ENCODE measurements at regions not wholly inside any gene's neighbourhood (a gene's known extent, or its start where the extent isn't known, plus 50 kb on each side); places are given as distances from the start of the nearest gene placed in this dataset.
A peak's percentile ranks its signal among the peaks of the same experiment; 100 is the strongest.
"Not testable (repeated sequence)": the region's sequence is repeated elsewhere in the genome, so short reads cannot be mapped to it uniquely, and the experiment has no call there.

DNA sequence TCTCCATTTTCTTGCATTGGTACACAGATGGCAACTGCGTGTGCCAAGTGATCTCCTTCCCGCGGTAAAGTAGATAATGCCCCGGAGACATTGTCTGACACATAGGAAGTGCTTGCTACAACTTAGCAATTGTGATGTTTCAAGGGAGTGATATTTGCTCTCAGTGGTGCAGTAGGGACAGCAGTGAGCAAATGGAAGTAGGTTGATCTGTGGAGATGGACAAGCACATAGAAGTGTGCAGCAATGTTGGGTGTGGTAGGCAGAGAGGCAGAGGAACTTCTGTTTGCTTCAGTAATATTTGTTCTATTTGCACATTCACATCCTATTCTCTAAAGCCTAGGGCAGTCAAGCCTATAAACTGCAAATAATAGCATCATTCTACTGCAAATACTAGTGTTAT lies 846.7 kb upstream of the PRKX start:
- Histone ChIP-seq H3K27ac (no peak overlapping the region), H3K4me1 (no peaks in the 10 kb centered on the region), H3K9me3 (no peaks in the 10 kb centered on the region), H3K4me3 (no peak overlapping the region), H3K27me3 (no peaks in the 10 kb centered on the region), H3K36me3 (no peaks in the 10 kb centered on the region)
- no peak for TF ChIP-seq CTCF (IDR thresholded peaks at IDR 0.05)
- intact Hi-C loops (cut with DNase I; ENCODE audit: low total_unique reads) = no loop called here
- no peak for DNase-seq

GRCh38 chrX:4550018-4550417 lies 836.6 kb upstream of the PRKX start:
- no peak overlapping the region for H3K4me3 ChIP-seq
- no peaks in the 10 kb centered on the region for H3K9me3 ChIP-seq
- DNase-seq = no peak
- H3K36me3 ChIP-seq = no peaks in the 10 kb centered on the region
- no peaks in the 10 kb centered on the region for H3K4me1 ChIP-seq
- H3K27ac ChIP-seq = no peak overlapping the region
- intact Hi-C loops (cut with DNase I; ENCODE audit: low total_unique reads) = no loop called here
- H3K27me3 ChIP-seq = no peaks in the 10 kb centered on the region
- no peak for TF ChIP-seq CTCF (IDR thresholded peaks at IDR 0.05)

DNA sequence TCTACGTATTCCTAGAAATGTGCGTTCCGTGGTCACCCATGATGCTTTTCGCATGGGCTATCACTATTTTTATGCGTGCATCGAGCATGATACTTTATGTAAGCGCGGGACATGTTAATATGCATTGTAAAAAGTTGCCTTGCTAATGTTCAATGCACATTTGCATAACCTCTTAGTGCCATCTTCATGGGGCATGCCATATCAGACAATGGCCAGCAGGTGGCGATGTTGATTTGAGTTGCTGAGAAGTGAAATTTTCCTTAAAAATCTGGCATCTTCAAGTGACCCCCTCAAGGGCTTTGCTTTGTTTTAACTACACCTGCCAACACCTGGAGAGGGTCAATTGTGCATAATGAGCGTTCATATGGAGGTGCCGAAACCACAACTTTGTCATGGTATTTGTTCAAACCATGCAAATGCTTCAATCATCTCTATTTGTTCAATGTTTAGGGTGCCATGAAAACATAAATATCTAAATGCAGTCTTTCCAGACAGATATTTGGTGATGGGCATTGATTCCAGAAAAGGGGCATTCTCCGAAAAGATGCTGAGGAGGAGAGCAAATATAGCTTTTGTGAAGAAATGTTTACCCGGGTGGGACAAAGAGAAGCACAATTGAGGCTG lies 833.9 kb upstream of the PRKX start:
- H3K4me1 ChIP-seq = no peaks in the 10 kb centered on the region
- no peaks in the 10 kb centered on the region for H3K27me3 ChIP-seq
- DNase-seq = no peak
- intact Hi-C loops (cut with DNase I; ENCODE audit: low total_unique reads) = loop anchor here (5.0 kb wide), 1 partner anchor 565 kb away; no protein-coding TSS in a partner anchor
- no peaks in the 10 kb centered on the region for H3K9me3 ChIP-seq
- no peak overlapping the region for H3K4me3 ChIP-seq
- no peak overlapping the region for H3K27ac ChIP-seq
- no peaks in the 10 kb centered on the region for H3K36me3 ChIP-seq
- peak; percentile 65 to 70 for TF ChIP-seq CTCF (IDR thresholded peaks at IDR 0.05)

DNA sequence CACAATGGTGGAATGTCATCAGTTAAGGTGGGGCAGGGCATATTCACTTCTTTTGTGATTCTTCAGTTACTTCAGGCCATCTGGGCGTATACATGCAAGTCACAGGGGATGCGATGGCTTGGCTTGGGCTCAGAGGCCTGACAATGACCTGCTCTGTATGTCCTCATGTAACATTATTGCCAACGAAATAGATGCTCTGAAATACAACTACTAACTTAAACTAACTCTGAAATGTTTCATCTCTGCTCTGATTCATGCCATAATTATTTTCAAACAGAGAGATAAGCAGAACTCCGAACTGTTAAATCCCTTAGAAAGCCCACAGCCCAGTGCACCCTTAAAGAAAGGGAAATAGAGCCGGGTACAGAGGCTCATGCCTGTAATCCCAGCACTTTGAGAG lies 832.7 kb upstream of the PRKX start:
- intact Hi-C loops (cut with DNase I; ENCODE audit: low total_unique reads) = loop anchor here (5.0 kb wide), 1 partner anchor 566 kb away; no protein-coding TSS in a partner anchor
- not testable (repeated sequence) for H3K27me3 ChIP-seq, DNase-seq, H3K4me1 ChIP-seq, H3K27ac ChIP-seq, H3K4me3 ChIP-seq, H3K36me3 ChIP-seq, H3K9me3 ChIP-seq

DNA sequence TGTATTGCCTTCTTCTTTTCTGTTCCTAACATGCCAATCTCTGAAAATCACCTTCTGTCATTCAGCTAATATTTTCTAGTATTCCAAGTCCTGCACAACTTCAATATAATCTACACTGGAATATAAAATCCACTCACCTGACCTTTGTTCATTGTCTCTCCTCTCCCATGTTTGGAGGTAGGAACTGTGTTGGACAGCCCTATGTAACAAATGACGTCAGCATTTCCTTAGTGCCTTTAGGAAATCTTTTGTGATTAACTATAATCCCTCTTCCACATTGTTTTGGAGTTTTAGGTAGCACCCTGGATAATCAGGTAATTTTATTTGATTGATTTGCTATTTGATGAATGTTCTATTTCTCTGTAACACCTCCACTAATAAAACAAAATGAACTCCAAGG lies 814.8 kb upstream of the PRKX start:
- H3K36me3 ChIP-seq = no peaks in the 10 kb centered on the region
- no peak overlapping the region for H3K27ac ChIP-seq
- intact Hi-C loops (cut with DNase I; ENCODE audit: low total_unique reads) = no loop called here
- TF ChIP-seq CTCF (IDR thresholded peaks at IDR 0.05) = no peak
- H3K4me1 ChIP-seq = no peaks in the 10 kb centered on the region
- H3K4me3 ChIP-seq = no peak overlapping the region
- no peak for DNase-seq
- no peaks in the 10 kb centered on the region for H3K9me3 ChIP-seq
- no peaks in the 10 kb centered on the region for H3K27me3 ChIP-seq

GRCh38 chrX:4485912-4486311 lies 772.5 kb upstream of the PRKX start:
- no peaks in the 10 kb centered on the region for H3K27me3 ChIP-seq
- DNase-seq = no peak
- no peaks in the 10 kb centered on the region for H3K36me3 ChIP-seq
- no peak for TF ChIP-seq CTCF (IDR thresholded peaks at IDR 0.05)
- H3K4me3 ChIP-seq = no peak overlapping the region
- no peaks in the 10 kb centered on the region for H3K4me1 ChIP-seq
- intact Hi-C loops (cut with DNase I; ENCODE audit: low total_unique reads) = no loop called here
- H3K27ac ChIP-seq = no peak overlapping the region
- peaks cover 0 to 4% (median 0%) of the 10 kb centered on the region in 3 donors for H3K9me3 ChIP-seq

Data from tibial artery (tissue), 4 donors.